ENCODE measurements at regions not wholly inside any gene's neighbourhood (a gene's known extent, or its start where the extent isn't known, plus 50 kb on each side); places are given as distances from the start of the nearest gene placed in this dataset.
A peak's percentile ranks its signal among the peaks of the same experiment; 100 is the strongest.

DNA sequence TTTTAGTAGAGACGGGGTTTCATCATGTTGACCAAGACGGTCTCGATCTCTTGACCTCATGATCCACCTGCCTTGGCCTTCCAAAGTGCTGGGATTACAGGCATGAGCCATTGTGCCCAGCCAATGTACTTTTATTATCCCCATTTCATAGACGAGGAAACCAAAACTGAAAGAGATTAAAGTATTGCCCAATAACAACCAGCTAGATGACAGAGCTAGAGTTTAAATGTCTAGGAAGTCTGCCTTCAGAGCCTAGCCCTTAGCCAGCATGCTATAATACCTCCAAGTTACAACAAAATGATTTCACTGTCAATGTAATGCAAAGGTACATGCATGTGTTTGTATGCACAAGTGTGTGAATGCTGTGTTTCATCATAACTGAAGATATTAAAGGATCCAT lies 389.4 kb upstream of the RBMS3 start:
- TF ChIP-seq POLR2A (IDR thresholded peaks at IDR 0.05) (no peak), POLR2AphosphoS5 (IDR thresholded peaks at IDR 0.05) (no peak)
- TF ChIP-seq, protein P1, sequence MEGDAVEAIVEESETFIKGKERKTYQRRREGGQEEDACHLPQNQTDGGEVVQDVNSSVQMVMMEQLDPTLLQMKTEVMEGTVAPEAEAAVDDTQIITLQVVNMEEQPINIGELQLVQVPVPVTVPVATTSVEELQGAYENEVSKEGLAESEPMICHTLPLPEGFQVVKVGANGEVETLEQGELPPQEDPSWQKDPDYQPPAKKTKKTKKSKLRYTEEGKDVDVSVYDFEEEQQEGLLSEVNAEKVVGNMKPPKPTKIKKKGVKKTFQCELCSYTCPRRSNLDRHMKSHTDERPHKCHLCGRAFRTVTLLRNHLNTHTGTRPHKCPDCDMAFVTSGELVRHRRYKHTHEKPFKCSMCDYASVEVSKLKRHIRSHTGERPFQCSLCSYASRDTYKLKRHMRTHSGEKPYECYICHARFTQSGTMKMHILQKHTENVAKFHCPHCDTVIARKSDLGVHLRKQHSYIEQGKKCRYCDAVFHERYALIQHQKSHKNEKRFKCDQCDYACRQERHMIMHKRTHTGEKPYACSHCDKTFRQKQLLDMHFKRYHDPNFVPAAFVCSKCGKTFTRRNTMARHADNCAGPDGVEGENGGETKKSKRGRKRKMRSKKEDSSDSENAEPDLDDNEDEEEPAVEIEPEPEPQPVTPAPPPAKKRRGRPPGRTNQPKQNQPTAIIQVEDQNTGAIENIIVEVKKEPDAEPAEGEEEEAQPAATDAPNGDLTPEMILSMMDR (IDR thresholded peaks at IDR 0.05 in 8 of 11, conservative IDR thresholded peaks at IDR 0.05 in 3 of 11) = no peak
- intact Hi-C loops (cut with DNase I; ENCODE audit: low total_unique reads) = no loop called here
- H3K27me3 ChIP-seq (replicated peaks in 1 of 7) = no peaks in the 10 kb centered on the region
- H3K36me3 ChIP-seq = no peaks in the 10 kb centered on the region
- H3K27ac ChIP-seq = no peak overlapping the region
- no peak overlapping the region for H3K4me3 ChIP-seq
- DNase-seq = no peak
- WGBS, 5 donors = 82 to 93% (median 88%) methylated on average over 4 of the region's 4 CpGs
- H3K4me1 ChIP-seq = no peaks in the 10 kb centered on the region
- no peaks in the 10 kb centered on the region for H3K9me3 ChIP-seq

DNA sequence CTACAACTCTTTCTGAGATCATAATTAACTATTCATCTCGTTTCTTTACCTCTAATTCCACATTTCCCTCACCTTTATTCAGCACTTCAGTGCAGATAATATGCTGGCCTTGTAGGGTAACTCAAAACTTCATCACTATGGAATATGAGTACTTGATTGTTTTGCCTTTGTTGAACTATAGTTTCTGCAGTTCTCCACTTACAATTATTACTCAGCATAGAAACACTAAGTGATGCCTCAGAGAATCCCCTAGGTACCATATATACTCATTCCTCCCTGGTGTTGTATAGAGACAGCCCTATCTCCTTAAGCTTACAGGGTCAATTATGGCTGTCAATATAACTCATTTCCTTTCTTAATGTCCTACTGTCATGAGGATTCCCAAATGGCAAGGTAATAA lies 380.6 kb upstream of the RBMS3 start:
- no peak for TF ChIP-seq POLR2A (IDR thresholded peaks at IDR 0.05)
- intact Hi-C loops (cut with DNase I; ENCODE audit: low total_unique reads) = no loop called here
- Histone ChIP-seq H3K4me1 (peaks cover 0 to 6% (median 0%) of the 10 kb centered on the region in 6 donors), H3K9me3 (peaks cover 0 to 15% (median 6%) of the 10 kb centered on the region in 8 donors), H3K36me3 (no peaks in the 10 kb centered on the region), H3K27ac (peak overlapping the region in 1 of 8 donors; percentile 9), H3K4me3 (no peak overlapping the region), H3K27me3 (replicated peaks in 1 of 7) (no peaks in the 10 kb centered on the region)
- no peak for DNase-seq
- WGBS, 5 donors = 45 to 74% (median 50%) methylated on average over 1 of the region's 1 CpG

DNA sequence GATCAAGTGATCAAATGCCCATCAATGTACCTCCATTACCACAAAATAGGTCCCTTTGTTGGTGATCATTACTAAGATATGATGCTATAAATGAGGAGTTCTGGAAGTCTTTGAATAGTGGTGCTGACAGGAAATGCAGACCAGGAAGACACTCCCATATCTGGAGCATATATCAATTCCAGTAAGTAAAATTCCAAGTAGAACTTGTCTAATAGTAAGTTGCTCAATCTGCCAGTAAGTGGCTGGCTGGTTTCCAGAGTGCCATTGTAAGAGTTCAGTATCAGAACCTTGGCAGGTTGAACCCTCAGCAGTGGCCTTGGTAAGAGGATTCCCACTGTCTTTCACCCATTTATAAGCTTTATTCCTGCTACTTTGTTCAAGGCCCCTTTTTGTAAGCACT lies 379.9 kb upstream of the RBMS3 start:
- Histone ChIP-seq H3K27ac (peak overlapping the region in 2 of 8 donors; percentile 9 to 31), H3K4me3 (no peak overlapping the region), H3K27me3 (replicated peaks in 1 of 7) (no peaks in the 10 kb centered on the region), H3K9me3 (peaks cover 0 to 15% (median 6%) of the 10 kb centered on the region in 8 donors), H3K36me3 (no peaks in the 10 kb centered on the region), H3K4me1 (peaks cover 0 to 6% (median 0%) of the 10 kb centered on the region in 6 donors)
- intact Hi-C loops (cut with DNase I; ENCODE audit: low total_unique reads) = no loop called here
- TF ChIP-seq, protein P1 (IDR thresholded peaks at IDR 0.05 in 8 of 11, conservative IDR thresholded peaks at IDR 0.05 in 3 of 11) = no peak
- TF ChIP-seq POLR2A (IDR thresholded peaks at IDR 0.05) = no peak
- no peak for TF ChIP-seq POLR2AphosphoS5 (IDR thresholded peaks at IDR 0.05)
- DNase-seq = no peak

DNA sequence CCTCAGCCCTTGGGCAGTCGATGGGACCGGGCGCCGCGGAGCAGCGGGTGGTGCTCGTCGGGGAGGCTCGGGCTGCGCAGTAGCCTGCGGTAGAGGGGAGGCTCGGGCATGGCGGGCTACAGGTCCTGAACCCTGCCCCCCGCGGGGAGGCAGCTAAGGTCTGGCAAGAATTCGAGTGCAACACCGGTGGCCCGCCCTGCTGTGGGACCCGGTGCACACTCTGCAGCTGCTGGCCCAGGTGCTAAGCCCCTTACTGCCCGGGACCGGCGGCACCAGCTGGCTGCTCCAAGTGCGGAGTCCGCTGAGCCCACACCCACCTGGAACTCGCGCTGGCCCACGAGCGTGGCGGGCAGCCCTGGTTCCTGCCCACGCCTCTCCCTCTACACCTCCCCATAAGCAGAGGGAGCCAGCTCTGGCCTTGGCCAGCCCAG lies 377.7 kb upstream of the RBMS3 start:
- intact Hi-C loops (cut with DNase I; ENCODE audit: low total_unique reads) = no loop called here
- TF ChIP-seq, protein P1 (IDR thresholded peaks at IDR 0.05 in 8 of 11, conservative IDR thresholded peaks at IDR 0.05 in 3 of 11) = no peak
- TF ChIP-seq POLR2AphosphoS5 (IDR thresholded peaks at IDR 0.05) (no peak), POLR2A (IDR thresholded peaks at IDR 0.05) (no peak)

DNA sequence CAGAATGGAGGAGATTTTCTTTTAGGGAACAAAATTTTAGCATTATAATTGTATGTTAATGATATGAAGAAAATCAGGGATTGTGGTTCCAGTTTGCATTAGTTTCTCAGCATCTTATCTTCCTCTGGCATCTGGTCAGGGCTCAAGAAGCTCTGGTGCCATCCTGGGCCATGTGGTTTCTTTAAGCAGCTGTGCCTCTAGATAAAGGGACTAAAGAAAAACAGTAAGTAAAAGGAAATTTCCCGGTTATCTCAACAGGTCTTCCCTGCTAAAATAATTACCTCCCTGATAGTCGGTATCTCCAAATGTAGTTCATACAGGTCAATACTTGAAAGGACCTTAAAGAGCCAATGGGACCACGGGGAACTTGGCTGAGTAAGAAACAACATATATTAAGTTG lies 375.1 kb upstream of the RBMS3 start:
- no peaks in the 10 kb centered on the region for H3K36me3 ChIP-seq
- 49 to 59% (median 55%) methylated on average over 3 of the region's 3 CpGs for WGBS, 5 donors
- no peak overlapping the region for H3K4me3 ChIP-seq
- no peak overlapping the region for H3K27ac ChIP-seq
- no peak for DNase-seq
- no peaks in the 10 kb centered on the region for H3K27me3 ChIP-seq (replicated peaks in 1 of 7)
- H3K9me3 ChIP-seq = peaks cover 0 to 15% (median 5%) of the 10 kb centered on the region in 8 donors
- H3K4me1 ChIP-seq = peaks cover 0 to 3% (median 0%) of the 10 kb centered on the region in 6 donors
- intact Hi-C loops (cut with DNase I; ENCODE audit: low total_unique reads) = no loop called here
- no peak for TF ChIP-seq POLR2AphosphoS5 (IDR thresholded peaks at IDR 0.05)
- no peak for TF ChIP-seq POLR2A (IDR thresholded peaks at IDR 0.05)
- TF ChIP-seq, protein P1 (IDR thresholded peaks at IDR 0.05 in 8 of 11, conservative IDR thresholded peaks at IDR 0.05 in 3 of 11) = no peak

More for the DNA sequence above, 377.7 kb upstream of the RBMS3 start:
- 94 to 98% (median 96%) methylated on average over 11 to 30 of the region's 30 CpGs for WGBS, 5 donors
- H3K4me1 ChIP-seq = peaks cover 0 to 6% (median 0%) of the 10 kb centered on the region in 6 donors
- no peaks in the 10 kb centered on the region for H3K27me3 ChIP-seq (replicated peaks in 1 of 7)
- H3K9me3 ChIP-seq = peaks cover 0 to 15% (median 5%) of the 10 kb centered on the region in 8 donors
- H3K36me3 ChIP-seq = no peaks in the 10 kb centered on the region
- H3K4me3 ChIP-seq = no peak overlapping the region
- DNase-seq = peak; percentile 68
- H3K27ac ChIP-seq = no peak overlapping the region
